T47D (cell line): ENCODE measurements at regions not wholly inside any gene's neighbourhood (a gene's known extent, or its start where the extent isn't known, plus 50 kb on each side); places are given as distances from the start of the nearest gene placed in this dataset.
A peak's percentile ranks its signal among the peaks of the same experiment; 100 is the strongest.
"Not testable (repeated sequence)": the region's sequence is repeated elsewhere in the genome, so short reads cannot be mapped to it uniquely, and the experiment has no call there.

Experiments
- DNase-seq, 2 experiments: peaks; one replicate each; pipeline versions ENCODE4 v3.0.0 to v3.0.0-alpha.2; 2011 to 2012; ENCODE audit warnings: low read depth in 1 of 2, low spot score in 1 of 2
- in situ Hi-C: cut with HindIII; loops from 2 replicates; pipeline ENCODE4 v1.10.0; 2016; ENCODE audit warnings: low sequenced_read_pairs, low pct_unique_long_range_greater_than_20kb

DNA sequence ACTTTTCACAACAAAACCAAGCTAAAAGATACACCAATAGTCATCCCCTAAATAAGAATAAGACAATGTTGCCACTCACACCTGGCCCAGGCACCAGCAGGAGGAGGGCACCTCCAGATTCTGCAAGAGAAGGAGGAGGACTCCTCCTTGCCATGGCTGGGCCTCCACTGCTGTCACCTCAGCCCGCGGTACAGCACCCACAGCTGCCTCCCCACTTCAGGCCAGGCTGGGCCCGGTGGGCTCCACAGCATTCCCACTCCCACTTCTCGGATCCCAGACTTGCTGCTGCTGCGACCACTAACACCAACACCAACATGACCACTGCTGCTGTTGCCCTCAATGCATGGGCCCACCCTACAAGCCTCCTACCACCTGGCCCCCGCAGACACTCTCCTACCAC, 95.3 kb upstream of the POTED start:
- in situ Hi-C loops, DNase-seq: not testable (repeated sequence)

DNA sequence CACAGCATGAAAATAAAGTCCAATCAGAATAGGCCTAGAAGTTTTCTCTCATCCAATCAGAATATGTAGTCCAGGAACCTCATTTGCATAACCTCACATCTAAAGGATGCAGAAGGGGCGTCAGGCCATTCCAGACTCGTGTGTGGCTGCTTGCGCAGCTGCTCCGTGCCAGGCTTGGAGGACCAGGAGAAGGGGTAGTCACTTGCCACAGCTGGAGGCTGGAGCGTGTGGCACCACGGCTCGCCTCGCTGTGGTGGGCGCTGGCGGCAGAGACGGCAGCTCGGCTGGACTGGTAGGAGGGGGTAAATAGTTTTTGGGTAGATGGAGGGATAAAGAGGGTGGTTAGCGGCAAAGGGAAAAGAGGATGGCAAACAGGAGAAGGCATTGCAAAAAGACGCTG, 93.6 kb upstream of the POTED start:
- in situ Hi-C loops = not testable (repeated sequence)

GRCh38 chr21:13519971-13520370, 89.6 kb upstream of the POTED start:
- peak in 1 of 2 experiments; percentile 60 for DNase-seq
- in situ Hi-C loops = not testable (repeated sequence)

More for the DNA sequence above, 93.6 kb upstream of the POTED start:
- not testable (repeated sequence) for DNase-seq

DNA sequence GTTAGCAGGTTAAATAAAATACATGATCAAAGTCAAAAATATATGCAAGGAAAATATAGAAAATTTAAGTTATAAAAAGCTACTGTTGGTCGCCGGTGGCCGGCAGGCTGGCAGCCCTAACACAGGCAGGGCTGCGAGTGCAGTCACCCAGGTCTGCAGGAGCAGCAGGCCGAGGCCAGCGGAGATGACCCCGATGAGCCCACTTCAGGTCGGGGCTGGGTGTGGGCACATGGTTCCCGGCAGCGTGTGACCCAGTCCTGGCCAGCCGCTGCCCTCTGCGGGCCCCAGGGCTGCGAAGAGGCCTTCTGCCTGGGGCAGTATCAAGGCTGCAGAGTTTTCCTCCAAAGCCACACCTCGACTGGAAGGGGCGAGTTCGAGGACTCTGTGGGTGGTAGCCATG, 84.6 kb upstream of the POTED start:
- DNase-seq, in situ Hi-C loops: not testable (repeated sequence)

DNA sequence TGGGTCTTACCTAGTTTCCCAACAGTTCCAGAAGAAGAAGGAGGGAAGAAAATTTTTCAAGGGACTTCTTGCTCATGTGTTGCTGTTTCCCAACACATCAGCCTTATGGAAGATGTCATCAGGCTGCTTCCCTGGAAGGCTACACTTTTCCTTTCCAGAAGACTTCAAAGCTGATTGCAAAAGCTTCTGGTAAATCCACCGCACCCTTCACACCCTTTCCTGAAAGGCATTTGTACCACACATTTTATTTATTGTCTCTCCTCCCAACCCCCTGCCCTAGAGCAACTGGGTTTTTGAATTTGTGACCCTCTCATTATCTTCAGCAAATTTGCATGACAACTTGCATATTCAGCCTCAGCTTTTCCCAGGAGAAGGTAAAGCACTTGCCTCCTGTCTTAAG, 80.5 kb upstream of the POTED start:
- DNase-seq, in situ Hi-C loops: not testable (repeated sequence)

- in situ Hi-C loops = not testable (repeated sequence)
Observed at GRCh38 chr21:13529674-13530073, 79.9 kb upstream of the POTED start.

DNA sequence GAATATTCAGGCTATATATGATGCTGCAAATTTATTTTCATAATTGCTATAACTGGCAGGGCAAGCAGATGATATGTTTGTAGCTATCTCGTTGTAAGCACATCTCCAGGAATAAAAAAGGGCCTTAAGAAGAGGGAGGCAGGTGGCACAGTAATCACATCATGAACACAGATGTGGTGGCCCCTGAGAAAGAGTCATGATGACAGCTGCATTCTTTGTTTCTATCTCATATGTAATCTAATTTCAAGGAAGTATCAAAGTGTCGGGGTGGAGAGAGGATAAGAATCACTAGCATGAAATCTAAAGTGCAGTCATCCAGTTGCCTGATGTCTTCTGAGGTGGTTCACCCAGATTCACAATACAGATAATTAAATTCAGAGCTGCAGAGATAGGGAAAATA, 78.9 kb upstream of the POTED start:
- in situ Hi-C loops, DNase-seq: not testable (repeated sequence)

More at GRCh38 chr21:13529674-13530073, 79.9 kb upstream of the POTED start:
- peak in 1 of 2 experiments; percentile 0 for DNase-seq

DNA sequence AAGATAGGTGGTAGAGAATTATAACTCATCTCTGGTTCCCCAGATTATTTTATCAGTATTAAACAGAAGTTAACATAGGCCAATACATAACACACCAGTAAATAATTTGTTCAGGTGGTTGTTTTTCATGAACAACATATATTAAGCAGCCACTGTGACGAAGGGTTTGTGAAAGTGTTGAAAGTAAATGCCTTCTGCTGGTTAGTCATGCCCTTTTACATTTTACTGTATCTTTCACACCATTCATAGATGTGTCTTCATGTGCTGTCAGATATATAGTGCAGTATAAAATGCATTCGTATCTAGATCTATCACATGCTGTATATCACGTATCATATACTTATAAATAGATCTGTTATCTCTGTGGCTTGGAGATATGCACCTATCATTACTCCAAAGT, 66.1 kb upstream of the POTED start:
- DNase-seq, in situ Hi-C loops: not testable (repeated sequence)

GRCh38 chr21:13545525-13545924, 64.1 kb upstream of the POTED start:
- DNase-seq, in situ Hi-C loops: not testable (repeated sequence)
